NCI-H526 treated with DMSO at 0.1 percent for 48 hours (cell line): ENCODE measurements at regions not wholly inside any gene's neighbourhood (a gene's known extent, or its start where the extent isn't known, plus 50 kb on each side); places are given as distances from the start of the nearest gene placed in this dataset.
"Not testable (repeated sequence)": the region's sequence is repeated elsewhere in the genome, so short reads cannot be mapped to it uniquely, and the experiment has no call there.

Source experiments
- DNase-seq: peaks from one replicate; lab custom pipeline; 2025; lab: John Stamatoyannopoulos, UW

GRCh38 chr7:41466760-41467384 is 236.0 kb downstream of the INHBA start:
- no peak for DNase-seq

DNA sequence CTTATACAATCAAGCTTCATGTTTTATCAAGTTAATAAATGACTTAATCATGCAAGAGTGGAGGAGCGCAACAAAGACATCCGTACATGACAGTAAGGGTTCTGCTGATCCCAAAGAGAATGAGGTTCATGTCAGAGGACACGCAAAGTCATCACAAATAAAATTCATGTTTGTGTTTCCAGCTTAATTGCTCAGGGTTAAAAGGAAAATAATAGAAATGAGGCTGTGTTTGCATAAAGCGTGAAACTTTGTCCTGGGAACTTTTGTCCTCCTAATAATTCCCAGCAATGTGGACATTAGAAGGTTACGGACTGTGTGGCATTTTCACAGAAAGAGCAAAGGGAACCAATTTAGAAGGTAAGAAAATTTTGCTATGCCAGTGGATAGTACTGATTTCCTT is 237.3 kb downstream of the INHBA start:
- DNase-seq: no peak

DNA sequence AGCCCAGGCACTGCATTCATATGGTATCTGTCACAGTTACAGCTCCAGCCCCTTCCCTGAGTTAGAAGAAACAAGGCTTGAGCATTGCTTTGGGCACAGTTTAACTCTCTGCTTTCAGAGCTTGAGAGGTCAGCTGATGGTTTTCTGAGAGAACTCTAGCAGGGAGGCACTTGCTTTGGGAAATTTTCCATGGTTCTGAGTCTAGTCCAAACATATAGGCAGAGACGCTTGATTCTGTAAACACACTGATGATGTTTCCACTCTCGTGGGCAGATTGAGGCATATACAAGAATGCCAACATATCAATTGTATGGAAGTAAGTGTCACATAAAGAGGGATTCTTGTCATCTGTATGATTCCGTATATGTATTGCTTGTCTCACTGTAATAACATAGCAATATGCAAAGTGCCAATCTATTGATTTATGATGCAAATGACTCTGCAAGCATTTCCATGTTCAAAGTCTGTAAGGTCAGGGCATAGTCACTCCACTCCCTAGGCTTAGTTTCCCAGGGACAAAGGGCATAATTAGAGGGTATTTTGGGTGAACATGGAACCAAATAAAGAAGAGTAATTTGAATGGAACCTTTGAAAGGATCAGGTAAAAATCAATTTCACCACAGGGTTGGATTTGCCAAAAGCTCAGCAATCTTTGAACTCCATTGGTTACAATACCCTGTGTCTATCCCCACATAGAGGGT is 239.0 kb downstream of the INHBA start:
- no peak for DNase-seq

GRCh38 chr7:41459623-41460261 is 243.1 kb downstream of the INHBA start:
- no peak for DNase-seq

DNA sequence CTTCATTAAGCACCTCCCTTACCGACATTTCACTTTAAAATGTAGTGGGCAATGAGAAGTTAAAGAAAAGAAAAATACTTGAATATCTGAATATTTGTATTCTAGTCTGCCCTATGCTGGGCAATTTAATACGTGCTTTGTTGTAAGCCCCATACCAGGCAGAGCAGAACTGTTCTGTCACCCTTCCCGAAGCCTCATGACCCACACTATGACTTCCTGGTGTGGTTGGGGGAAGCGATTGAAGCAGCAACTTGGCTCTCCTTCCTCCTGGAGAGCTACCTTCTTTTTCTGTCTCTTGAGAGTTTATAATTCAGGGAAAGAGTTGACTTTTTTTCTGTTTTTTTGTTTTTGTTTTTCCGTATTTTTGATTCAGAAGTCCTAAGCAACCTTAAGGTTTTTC is 243.7 kb downstream of the INHBA start:
- DNase-seq: no peak

DNA sequence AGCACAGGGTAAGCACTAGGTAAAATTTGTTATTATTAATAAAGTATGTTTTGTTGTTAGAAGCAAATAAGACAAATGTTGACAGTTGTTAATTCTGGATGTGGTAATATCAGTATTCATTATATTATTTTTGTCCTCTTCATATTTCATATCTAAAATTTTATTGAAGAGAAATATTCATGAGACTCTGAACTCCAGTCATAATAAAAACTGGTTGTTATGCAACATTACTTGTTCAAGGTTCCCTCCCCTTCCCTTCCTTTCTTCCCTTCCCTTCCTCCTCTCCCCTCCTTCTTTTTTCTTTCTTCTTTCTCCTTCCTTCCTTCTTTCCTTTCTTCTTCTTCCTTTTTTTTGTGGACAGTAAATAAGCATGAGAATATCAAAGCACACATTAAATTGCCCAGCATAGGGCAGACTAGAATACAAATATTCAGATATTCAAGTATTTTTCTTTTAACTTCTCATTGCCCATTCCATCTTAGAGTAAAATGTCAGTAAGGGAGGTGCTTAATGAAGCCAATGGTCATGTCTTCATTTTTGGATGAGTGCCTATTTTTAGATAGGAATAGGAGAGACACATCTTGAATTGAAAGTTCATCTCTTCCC is 245.0 kb downstream of the INHBA start:
- no peak for DNase-seq

GRCh38 chr7:41451826-41452225 is 251.1 kb downstream of the INHBA start:
- DNase-seq: no peak

GRCh38 chr7:41449694-41450093 is 253.2 kb downstream of the INHBA start:
- no peak for DNase-seq

DNA sequence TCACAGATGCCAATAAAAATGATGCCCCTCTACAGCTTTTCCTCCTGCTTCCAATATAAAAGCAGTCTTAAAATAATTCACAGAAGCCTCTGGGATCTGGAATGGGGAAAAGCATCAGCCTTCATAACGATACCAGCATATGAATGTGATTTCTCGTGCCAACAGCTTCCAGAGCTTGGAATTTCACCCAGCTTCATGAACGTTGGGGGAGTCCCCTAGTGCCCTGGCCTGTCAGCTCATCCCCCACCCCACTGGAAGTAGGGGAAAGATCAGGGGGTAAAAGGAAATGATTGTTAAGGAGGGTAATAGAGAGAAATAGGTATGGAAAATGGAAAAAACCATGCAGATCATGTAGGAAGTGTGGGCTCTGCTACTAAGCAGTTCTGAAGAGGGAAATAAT is 253.6 kb downstream of the INHBA start:
- no peak for DNase-seq

DNA sequence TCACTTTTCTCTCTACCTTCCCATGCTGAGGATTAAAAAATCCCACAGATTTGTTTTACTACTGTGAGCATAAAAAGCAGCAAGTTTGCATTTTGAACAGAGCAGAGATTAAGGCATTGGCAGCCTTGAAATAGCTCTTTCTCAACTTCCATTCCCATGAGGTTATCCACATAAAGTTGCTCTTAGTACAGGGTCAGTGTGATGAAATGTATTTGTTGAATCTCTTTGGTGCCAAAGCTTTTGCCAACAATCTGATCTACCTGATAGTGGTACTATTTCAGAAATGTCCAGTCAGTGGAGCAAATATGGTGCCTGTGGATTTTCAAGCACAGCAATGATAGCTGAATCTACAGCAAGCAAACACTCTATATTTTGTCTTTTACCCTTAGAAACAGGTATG is 254.8 kb downstream of the INHBA start:
- DNase-seq: no peak

DNA sequence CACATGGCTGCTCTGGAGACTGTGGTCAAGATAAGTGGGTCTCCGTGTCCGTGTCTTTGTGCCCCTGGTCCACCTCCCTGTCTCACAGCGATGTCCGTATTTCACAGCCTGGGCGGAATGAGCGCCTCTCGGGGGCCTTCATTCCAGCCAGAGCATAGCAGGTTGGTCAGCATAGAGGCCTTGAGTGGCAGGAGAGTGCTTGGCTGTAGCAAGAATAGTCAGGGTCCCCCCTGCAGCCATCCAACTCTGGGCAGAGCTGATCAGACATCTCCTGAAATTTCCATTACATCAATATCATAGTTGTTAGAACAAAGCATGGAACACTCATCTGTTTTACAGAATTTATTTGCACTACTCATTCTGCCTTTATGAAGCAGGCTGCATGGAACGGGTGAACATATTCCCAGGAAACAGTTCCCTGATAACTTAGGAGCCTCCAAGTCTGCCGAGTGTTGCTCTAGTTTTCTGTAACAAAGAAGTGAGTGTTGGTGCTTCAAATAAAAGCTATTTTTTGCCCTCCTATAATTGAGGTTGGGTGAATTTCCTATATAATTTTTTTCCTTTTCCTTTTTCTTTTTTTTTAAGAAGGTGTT is 255.3 kb downstream of the INHBA start:
- no peak for DNase-seq

DNA sequence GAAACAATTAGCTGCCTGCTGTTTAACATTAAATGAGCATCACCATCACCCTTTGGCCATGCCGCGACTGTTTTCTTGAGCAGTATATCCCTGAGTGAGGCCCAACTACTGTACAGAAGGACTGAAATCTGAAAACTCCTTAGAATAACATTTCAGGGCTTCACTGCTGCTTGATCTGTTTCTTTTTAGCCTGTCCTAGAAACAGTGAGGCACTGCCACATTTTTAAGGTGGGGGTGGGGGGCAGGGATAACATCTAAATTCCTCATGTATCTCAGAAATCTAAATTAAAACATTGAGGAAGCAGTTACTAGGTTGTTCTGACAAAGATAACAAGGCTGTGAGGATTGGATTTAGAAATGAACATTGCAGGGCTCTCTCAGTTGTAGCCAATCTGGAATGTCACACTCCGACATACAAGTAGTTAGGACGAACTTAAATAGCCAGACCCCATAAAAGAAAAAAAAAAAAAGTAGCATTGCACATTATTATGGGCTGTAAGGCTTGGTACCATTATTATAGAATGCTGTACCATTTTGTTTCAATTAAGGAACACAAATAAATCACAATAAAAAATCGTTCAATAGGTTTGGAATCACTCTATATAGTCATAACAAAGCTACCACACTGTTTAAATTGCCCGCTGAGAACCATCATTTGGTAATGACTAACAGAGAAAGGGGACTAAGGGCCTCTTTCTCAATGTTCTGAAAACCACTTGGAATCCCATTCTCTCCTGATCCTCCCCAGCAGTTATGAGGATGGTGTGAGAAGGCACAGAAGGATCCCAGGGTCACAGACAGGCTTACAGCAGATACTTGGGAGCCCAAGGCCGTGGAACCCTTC is 256.1 kb downstream of the INHBA start:
- DNase-seq: no peak

DNA sequence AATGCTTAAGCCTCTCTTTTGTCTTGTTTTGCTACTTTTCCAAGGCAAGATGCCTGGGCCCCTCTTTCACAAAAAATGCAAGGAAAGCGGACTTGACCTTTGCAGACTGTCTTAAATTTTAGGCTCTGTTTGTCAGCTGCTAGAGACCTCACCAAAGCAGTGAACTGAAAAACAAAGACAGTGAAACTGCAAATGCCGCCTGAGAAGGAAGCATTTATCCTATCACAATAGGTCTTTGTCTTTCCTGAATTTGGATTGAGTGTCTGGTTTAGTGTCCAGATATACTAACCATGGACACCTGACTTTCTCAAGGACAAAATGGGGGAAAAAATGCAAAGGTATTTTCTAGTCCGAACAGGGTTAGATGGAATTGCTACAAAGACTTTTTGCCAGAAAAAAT is 256.9 kb downstream of the INHBA start:
- no peak for DNase-seq

DNA sequence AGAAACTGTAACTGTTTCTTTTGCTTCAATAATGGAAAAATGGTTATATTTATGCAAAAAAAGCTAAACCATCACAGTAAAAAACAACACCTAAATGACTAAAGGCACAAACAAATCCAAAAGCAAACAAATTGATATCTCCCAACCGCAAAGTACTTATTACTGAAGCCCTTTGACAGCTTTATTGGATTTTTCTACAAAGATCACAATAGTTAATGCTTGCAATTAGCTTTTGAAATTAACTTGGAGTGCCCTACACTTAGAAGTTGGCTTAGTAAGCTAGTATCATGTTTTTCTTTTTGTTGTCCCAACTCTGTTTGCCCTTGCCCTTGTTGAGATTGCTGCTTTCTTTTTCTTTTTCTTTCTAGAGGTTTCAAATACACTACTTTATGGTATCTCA is 257.5 kb downstream of the INHBA start:
- no peak for DNase-seq

GRCh38 chr7:41439515-41439879 is 263.4 kb downstream of the INHBA start:
- no peak for DNase-seq

GRCh38 chr7:41438705-41439514 is 264.0 kb downstream of the INHBA start:
- no peak for DNase-seq

DNA sequence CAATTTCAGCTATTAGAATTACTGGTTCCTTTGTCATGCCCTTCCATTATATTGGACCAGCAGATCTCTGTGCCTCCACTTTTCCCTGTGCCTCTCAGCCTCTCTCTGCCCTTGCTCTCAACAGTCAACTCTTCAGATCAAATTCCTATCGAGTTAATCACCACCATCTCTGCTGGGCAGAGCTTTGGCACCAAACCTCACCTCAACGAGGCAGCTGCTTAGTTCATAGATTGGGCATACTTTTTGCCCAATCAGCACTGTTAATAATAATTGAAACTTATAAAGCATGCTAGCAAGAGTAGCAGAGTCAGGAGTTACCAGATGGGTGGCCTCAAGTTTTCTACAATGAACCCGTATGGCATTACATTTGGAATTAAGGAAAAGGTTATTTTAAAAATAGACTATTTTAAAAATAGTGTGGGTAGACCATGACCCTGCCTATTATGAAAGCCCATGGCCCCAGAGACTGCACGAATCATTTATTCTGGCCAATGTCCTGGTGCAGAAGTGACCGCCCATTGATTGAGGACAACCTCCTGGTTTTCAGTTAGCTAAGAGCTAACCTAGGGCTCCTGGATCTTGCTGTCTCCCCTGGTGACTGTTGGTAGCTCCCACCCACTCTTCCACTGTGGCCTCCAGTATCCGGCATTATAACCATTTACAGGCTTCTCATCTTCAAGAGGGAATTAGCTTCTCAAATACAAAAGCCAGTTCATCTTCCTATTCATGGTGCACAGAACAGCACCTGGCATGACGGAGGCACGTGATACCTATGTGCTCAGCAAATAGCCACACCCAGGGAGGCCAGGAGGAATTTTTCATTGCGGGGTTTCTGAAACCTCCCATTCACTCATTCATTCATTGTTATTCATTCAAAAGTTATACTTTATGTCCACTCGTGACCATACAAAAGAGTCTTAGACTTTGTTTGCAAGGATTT is 265.4 kb downstream of the INHBA start:
- no peak for DNase-seq

GRCh38 chr7:41436139-41436538 is 266.8 kb downstream of the INHBA start:
- DNase-seq: no peak

DNA sequence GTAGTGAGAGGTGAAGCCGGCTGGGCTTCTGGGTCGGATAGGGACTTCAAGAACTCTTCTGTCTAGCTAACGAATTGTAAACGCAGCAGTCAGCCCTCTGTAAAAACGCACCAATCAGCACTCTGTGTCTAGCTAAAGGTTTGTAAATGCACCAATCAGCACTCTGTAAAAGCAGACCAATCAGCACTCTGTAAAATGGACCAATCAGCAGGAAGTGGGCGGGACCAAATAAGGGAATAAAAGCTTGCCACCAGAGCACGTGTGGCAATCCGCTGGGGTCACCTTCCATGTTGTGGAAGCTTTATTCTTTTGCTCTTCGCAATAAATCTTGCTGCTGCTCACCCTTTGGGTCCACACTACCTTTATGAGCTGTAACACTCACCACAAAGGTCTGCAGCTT is 267.9 kb downstream of the INHBA start:
- not testable (repeated sequence) for DNase-seq

DNA sequence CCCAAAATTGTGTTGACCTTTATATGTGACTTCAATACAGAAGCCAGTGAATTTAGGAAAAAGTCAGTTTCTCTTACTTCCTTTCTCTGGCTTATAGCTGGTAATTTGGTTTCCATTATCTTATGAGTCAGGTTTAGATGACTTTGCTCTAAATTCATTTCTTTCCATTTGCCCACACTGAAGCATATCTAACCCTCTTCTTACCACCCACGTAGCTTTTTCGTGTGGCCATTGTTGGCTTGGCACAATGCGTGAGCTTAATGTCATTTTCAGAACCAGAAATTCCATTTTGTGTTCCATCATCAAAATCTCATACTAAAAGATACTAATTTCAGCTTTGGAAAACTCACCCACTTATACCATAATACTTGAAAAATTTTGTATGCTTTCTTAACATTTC is 271.2 kb downstream of the INHBA start:
- no peak for DNase-seq
